Prostate gland (tissue), 2 donors: ENCODE measurements at regions not wholly inside any gene's neighbourhood (a gene's known extent, or its start where the extent isn't known, plus 50 kb on each side); places are given as distances from the start of the nearest gene placed in this dataset.

Experiments
- DNase-seq: peaks from one replicate; pipeline ENCODE4 v3.0.0-alpha.2; 2019; ENCODE audit warnings: low spot score
- H3K27ac ChIP-seq, 2 donors: fragments of 200-600 bp; sonication (generic); 2 replicates each; pipeline ENCODE4 v1.5.1; 2017 to 2019
- H3K27me3 ChIP-seq: fragments of 200-600 bp; sonication (generic); replicated peaks from 2 replicates; pipeline ENCODE4 v1.5.1; 2019; ENCODE audit not compliant: insufficient read depth
- H3K36me3 ChIP-seq, 2 donors: fragments of 200-600 bp; sonication (generic); 1 replicate in 1 of 2; 2 replicates in 1 of 2; pipeline versions ENCODE4 v1.5.1 to v1.8.1; 2017 to 2019
- H3K4me1 ChIP-seq: fragments of 200-600 bp; sonication (generic); replicated peaks from 2 replicates; pipeline ENCODE4 v1.5.1; 2019
- H3K4me3 ChIP-seq, 2 donors: fragments of 200-600 bp; sonication (generic); 2 replicates each; pipeline ENCODE4 v1.5.1; 2017 to 2019
- H3K9me3 ChIP-seq: fragments of 200-600 bp; sonication (generic); 2 replicates; pipeline ENCODE4 v1.5.1; 2017
- CTCF ChIP-seq, 4 experiments: fragments of 200-600 bp in 2 of 4; fragments of 450-650 bp in 2 of 4; sonication (generic) in 2 of 4; IDR thresholded peaks; 1 replicate in 3 of 4; 2 replicates in 1 of 4; pipeline ENCODE4 v1.5.1; 2016 to 2019; ENCODE audit warnings: antibody characterized with exemption in 4 of 4, mild to moderate bottlenecking in 2 of 4, moderate library complexity in 2 of 4
- POLR2A ChIP-seq: fragments of 450-650 bp; IDR thresholded peaks from one replicate; pipeline ENCODE4 v1.6.1; 2016; ENCODE audit warnings: antibody characterized with exemption, mild to moderate bottlenecking
- POLR2AphosphoS5 ChIP-seq: sonication (generic); formaldehyde crosslinking; IDR thresholded peaks from one replicate; pipeline ENCODE4 v1.6.1; 2017; ENCODE audit warnings: antibody characterized with exemption
- WGBS: methylation state at CpG from one replicate; pipeline ENCODE4 v1.1.5; 2018; 5-methylcytosine and 5-hydroxymethylcytosine counted together
- intact Hi-C: fragments of 100-400 bp; cut with DNase I; formaldehyde crosslinking; loops from one replicate; pipeline ENCODE4 v1.14.2; 2022

- Histone ChIP-seq H3K9me3 (no peaks in the 10 kb centered on the region), H3K4me1 (no peaks in the 10 kb centered on the region), H3K27me3 (no peaks in the 10 kb centered on the region), H3K27ac (no peak overlapping the region), H3K4me3 (no peak overlapping the region), H3K36me3 (no peaks in the 10 kb centered on the region)
- intact Hi-C loops, result no loop called here
- 97% methylated on average over 6 of the region's 8 CpGs for WGBS
- no peak for TF ChIP-seq POLR2AphosphoS5
- TF ChIP-seq CTCF (IDR thresholded peaks at IDR 0.05), result no peak
- TF ChIP-seq POLR2A, result no peak
- no peak for DNase-seq
Measured at GRCh38 chr16:73872856-73873255, 423.8 kb upstream of the PSMD7 start.

- 80% methylated on average over 6 of the region's 6 CpGs for WGBS
- no peaks in the 10 kb centered on the region for H3K4me1 ChIP-seq
- no peaks in the 10 kb centered on the region for H3K9me3 ChIP-seq
- H3K27ac ChIP-seq, result no peak overlapping the region
- intact Hi-C loops, result no loop called here
- H3K4me3 ChIP-seq, result no peak overlapping the region
- no peaks in the 10 kb centered on the region for H3K27me3 ChIP-seq
- DNase-seq, result no peak
- H3K36me3 ChIP-seq, result no peaks in the 10 kb centered on the region
- no peak for TF ChIP-seq CTCF (IDR thresholded peaks at IDR 0.05)
- TF ChIP-seq POLR2A, result no peak
- TF ChIP-seq POLR2AphosphoS5, result no peak
Measured at GRCh38 chr16:73871088-73871733, 425.4 kb upstream of the PSMD7 start.

- DNase-seq, result no peak
- 49% methylated on average over 3 of the region's 3 CpGs for WGBS
- H3K4me1 ChIP-seq, result no peaks in the 10 kb centered on the region
- H3K27ac ChIP-seq, result no peak overlapping the region
- H3K36me3 ChIP-seq, result no peaks in the 10 kb centered on the region
- no peaks in the 10 kb centered on the region for H3K9me3 ChIP-seq
- no peak overlapping the region for H3K4me3 ChIP-seq
- TF ChIP-seq POLR2AphosphoS5, result no peak
- no peak for TF ChIP-seq POLR2A
- TF ChIP-seq CTCF (IDR thresholded peaks at IDR 0.05), result no peak
- intact Hi-C loops, result no loop called here
- no peaks in the 10 kb centered on the region for H3K27me3 ChIP-seq
Measured at GRCh38 chr16:73869126-73869525, 427.5 kb upstream of the PSMD7 start.

- TF ChIP-seq CTCF (IDR thresholded peaks at IDR 0.05) (no peak), POLR2AphosphoS5 (no peak), POLR2A (no peak)
- H3K4me1 ChIP-seq, result no peaks in the 10 kb centered on the region
Measured at GRCh38 chr16:73864868-73865267, 431.7 kb upstream of the PSMD7 start.

GRCh38 chr16:73858326-73858725, 438.3 kb upstream of the PSMD7 start:
- no peak overlapping the region for H3K27ac ChIP-seq
- H3K4me1 ChIP-seq, result no peaks in the 10 kb centered on the region
- intact Hi-C loops, result no loop called here
- TF ChIP-seq POLR2A (no peak), CTCF (IDR thresholded peaks at IDR 0.05) (no peak), POLR2AphosphoS5 (no peak)
- H3K36me3 ChIP-seq, result no peaks in the 10 kb centered on the region
- no peaks in the 10 kb centered on the region for H3K27me3 ChIP-seq
- no peak for DNase-seq
- H3K4me3 ChIP-seq, result no peak overlapping the region
- WGBS, result 100% methylated on average over 2 of the region's 2 CpGs
- H3K9me3 ChIP-seq, result no peaks in the 10 kb centered on the region

More at GRCh38 chr16:73864868-73865267, 431.7 kb upstream of the PSMD7 start:
- Histone ChIP-seq H3K27me3 (no peaks in the 10 kb centered on the region), H3K27ac (no peak overlapping the region), H3K4me3 (no peak overlapping the region), H3K9me3 (no peaks in the 10 kb centered on the region), H3K36me3 (no peaks in the 10 kb centered on the region)
- no peak for DNase-seq
- intact Hi-C loops, result no loop called here
